T-helper 1 cell treated with Interleukin-12 subunit alpha and Interleukin-12 subunit beta and Interleukin-4 antibody, amounts not matched to agents 30 μg/mL and 1 μg/mL, for 36 hours (primary cell): ENCODE measurements at regions not wholly inside any gene's neighbourhood (a gene's known extent, or its start where the extent isn't known, plus 50 kb on each side); places are given as distances from the start of the nearest gene placed in this dataset.

Source experiments
- H3K27ac Mint-ChIP-seq: one replicate; pipeline ENCODE4 v1.8.0; 2021; ENCODE audit warnings: mild to moderate bottlenecking, mixed read lengths
- H3K27me3 Mint-ChIP-seq: one replicate; pipeline ENCODE4 v1.8.0; 2021; ENCODE audit warnings: low read depth, mixed read lengths
- H3K36me3 Mint-ChIP-seq: one replicate; pipeline ENCODE4 v1.8.0; 2021; ENCODE audit warnings: low read depth, mixed read lengths
- H3K4me1 Mint-ChIP-seq: one replicate; pipeline ENCODE4 v1.8.0; 2021; ENCODE audit warnings: low read depth, mixed read lengths
- H3K4me3 Mint-ChIP-seq: one replicate; pipeline ENCODE4 v1.8.0; 2021; ENCODE audit warnings: mild to moderate bottlenecking, moderate library complexity, mixed read lengths
- H3K9me3 Mint-ChIP-seq: one replicate; pipeline ENCODE4 v1.8.0; 2021; ENCODE audit warnings: mixed read lengths

DNA sequence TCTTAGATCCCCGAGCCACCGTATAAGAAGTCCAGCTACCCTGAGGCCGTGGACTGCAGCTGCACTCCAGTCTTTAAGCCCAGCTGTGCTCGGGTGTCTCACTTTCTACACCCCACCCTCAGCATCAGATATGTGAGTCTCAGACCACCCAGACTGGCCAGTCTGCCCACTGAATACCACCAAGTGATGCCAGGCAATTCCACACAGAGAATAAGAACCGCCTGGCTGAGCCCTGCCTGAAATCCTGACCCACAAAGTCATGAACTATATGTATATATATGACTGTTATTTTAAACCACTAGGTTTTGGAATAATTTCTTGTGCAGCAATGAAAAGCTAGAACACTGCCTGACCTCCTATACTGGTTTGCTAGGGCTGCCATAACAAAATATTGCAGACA lies 106.7 kb downstream of the FOXF2 start:
- H3K36me3 Mint-ChIP-seq: no peaks in the 10 kb centered on the region
- H3K27me3 Mint-ChIP-seq: peaks cover 5% of the 10 kb centered on the region
- no peaks in the 10 kb centered on the region for H3K4me1 Mint-ChIP-seq
- no peak overlapping the region for H3K27ac Mint-ChIP-seq
- H3K9me3 Mint-ChIP-seq: no peaks in the 10 kb centered on the region
- H3K4me3 Mint-ChIP-seq: no peak overlapping the region

DNA sequence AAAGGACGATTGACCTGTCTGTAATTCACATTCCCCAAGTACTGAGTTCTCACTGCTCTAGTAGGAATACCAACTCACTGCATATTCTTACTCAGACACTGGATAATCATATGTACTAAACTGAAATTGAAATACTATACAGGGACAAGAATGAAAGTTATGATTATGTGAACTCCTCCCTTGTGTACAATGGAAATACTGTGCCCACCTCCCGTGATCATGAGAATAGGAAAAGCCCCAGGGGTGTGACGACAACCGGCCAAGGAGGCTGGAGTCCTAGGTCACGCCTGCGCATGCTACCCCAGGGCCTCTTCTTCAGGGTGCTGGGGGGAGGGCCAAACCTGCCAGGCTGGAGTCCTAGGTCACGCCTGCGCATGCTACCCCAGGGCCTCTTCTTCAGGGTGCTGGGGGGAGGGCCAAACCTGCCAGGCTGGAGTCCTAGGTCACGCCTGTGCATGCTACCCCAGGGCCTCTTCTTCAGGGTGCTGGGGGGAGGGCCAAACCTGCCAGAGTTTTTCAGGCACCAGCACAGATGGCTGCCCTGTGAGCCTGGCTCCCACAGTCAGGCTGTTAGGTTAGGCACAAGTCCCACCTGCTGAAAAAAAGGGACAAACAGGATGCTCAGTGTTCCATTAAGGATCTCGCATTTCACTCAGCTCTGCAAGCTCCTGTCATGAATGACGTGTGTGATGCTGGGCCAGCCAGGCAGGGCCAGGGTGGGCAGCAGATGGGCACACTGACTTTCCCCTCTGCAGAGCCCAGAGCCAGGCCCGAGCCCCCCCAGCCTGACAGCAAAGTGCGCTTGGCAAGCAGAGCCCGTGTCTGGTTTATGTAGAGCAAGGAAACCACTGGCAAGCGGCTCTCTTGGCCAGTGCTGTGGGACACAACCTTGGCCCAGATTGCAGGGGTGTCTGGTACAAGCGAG lies 107.7 kb downstream of the FOXF2 start:
- no peaks in the 10 kb centered on the region for H3K36me3 Mint-ChIP-seq
- no peak overlapping the region for H3K4me3 Mint-ChIP-seq
- H3K27ac Mint-ChIP-seq: no peak overlapping the region
- no peaks in the 10 kb centered on the region for H3K4me1 Mint-ChIP-seq
- H3K27me3 Mint-ChIP-seq: peaks cover 10% of the 10 kb centered on the region
- no peaks in the 10 kb centered on the region for H3K9me3 Mint-ChIP-seq

GRCh38 chr6:1497761-1498105 lies 108.4 kb downstream of the FOXF2 start:
- H3K27me3 Mint-ChIP-seq: peaks cover 13% of the 10 kb centered on the region
- no peaks in the 10 kb centered on the region for H3K9me3 Mint-ChIP-seq
- H3K4me3 Mint-ChIP-seq: no peak overlapping the region
- H3K4me1 Mint-ChIP-seq: no peaks in the 10 kb centered on the region
- no peaks in the 10 kb centered on the region for H3K36me3 Mint-ChIP-seq
- H3K27ac Mint-ChIP-seq: no peak overlapping the region

GRCh38 chr6:1498491-1499113 lies 109.2 kb downstream of the FOXF2 start:
- H3K9me3 Mint-ChIP-seq: no peaks in the 10 kb centered on the region

DNA sequence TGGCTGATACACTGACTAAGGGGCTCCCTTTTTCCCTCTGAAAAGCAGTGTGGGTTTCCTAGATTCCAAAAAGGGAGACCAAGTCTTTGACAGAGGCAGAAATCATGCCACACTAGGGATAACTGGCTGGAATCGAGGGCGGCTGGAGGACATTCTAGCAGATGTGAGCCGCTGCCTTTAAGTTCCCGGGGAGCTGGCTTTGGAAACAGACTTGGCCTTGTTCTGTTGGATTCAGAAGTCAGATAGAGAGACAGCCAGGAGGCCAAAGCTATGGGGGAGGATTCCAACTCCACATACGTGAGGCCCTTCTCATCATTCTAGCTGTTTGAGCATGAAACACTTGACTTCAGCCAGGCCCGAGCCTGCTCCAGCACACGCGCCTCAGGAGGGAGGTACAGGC lies 109.9 kb upstream of the FOXC1 start:
- Mint-ChIP-seq H3K4me3 (no peak overlapping the region), H3K9me3 (no peaks in the 10 kb centered on the region), H3K27ac (no peak overlapping the region), H3K27me3 (peaks cover 24% of the 10 kb centered on the region), H3K4me1 (no peaks in the 10 kb centered on the region), H3K36me3 (no peaks in the 10 kb centered on the region)

More at GRCh38 chr6:1498491-1499113, 109.2 kb downstream of the FOXF2 start:
- Mint-ChIP-seq H3K4me3 (no peak overlapping the region), H3K27ac (no peak overlapping the region), H3K27me3 (peaks cover 17% of the 10 kb centered on the region), H3K36me3 (no peaks in the 10 kb centered on the region), H3K4me1 (no peaks in the 10 kb centered on the region)

DNA sequence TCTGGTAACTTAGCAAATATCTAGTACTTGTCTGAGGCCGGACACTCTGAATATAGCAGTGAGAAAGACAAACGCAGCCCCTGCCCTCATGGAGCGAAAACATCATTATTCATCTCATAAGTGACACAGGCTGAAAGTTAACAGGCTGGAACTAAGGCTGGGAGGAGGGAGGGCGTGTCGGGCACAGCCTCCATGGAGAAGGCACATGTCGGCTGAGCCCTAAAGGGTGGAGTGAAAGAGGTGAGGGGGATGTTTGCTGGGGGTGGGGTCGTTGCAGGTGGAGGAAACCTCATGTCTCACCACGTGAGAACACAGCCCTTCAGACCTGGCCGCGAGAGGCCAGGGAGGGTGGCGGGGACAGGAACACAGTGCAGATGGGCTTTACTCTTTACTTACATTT lies 108.8 kb upstream of the FOXC1 start:
- Mint-ChIP-seq H3K27ac (no peak overlapping the region), H3K36me3 (no peaks in the 10 kb centered on the region), H3K27me3 (peaks cover 24% of the 10 kb centered on the region), H3K4me1 (no peaks in the 10 kb centered on the region), H3K9me3 (no peaks in the 10 kb centered on the region), H3K4me3 (no peak overlapping the region)

GRCh38 chr6:1502041-1502440 lies 107.7 kb upstream of the FOXC1 start:
- Mint-ChIP-seq H3K9me3 (no peaks in the 10 kb centered on the region), H3K4me1 (no peaks in the 10 kb centered on the region), H3K36me3 (no peaks in the 10 kb centered on the region), H3K4me3 (no peak overlapping the region), H3K27ac (no peak overlapping the region), H3K27me3 (peaks cover 24% of the 10 kb centered on the region)

- Mint-ChIP-seq H3K4me3 (no peak overlapping the region), H3K36me3 (no peaks in the 10 kb centered on the region), H3K27ac (no peak overlapping the region), H3K9me3 (no peaks in the 10 kb centered on the region), H3K27me3 (peaks cover 24% of the 10 kb centered on the region), H3K4me1 (no peaks in the 10 kb centered on the region)
Measured at GRCh38 chr6:1503811-1504210, 105.9 kb upstream of the FOXC1 start.

GRCh38 chr6:1504465-1504864 lies 105.2 kb upstream of the FOXC1 start:
- H3K36me3 Mint-ChIP-seq: no peaks in the 10 kb centered on the region
- H3K4me3 Mint-ChIP-seq: no peak overlapping the region
- peaks cover 29% of the 10 kb centered on the region for H3K27me3 Mint-ChIP-seq
- H3K9me3 Mint-ChIP-seq: no peaks in the 10 kb centered on the region
- no peak overlapping the region for H3K27ac Mint-ChIP-seq
- H3K4me1 Mint-ChIP-seq: no peaks in the 10 kb centered on the region

DNA sequence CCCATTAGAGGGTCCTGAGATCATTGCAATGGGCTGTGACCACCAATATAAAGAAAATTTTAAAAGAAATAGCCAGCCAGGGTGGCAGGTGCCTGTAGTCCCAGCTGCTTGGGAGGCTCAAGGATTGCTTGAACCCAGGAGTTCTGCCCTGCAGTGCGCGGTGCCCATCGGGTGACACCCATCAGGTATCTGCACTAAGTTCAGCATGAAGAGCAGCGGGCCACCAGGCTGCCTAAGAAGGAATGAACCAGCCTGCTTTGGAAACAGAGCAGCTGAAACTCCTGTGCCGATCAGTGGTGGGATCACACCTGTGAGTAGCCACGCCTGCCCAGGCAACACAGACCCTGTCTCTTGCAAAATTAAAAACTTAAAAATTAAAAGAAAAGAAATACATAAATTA lies 102.5 kb upstream of the FOXC1 start:
- Mint-ChIP-seq H3K36me3 (no peaks in the 10 kb centered on the region), H3K27me3 (peaks cover 21% of the 10 kb centered on the region), H3K27ac (no peak overlapping the region), H3K9me3 (no peaks in the 10 kb centered on the region), H3K4me1 (no peaks in the 10 kb centered on the region), H3K4me3 (no peak overlapping the region)

DNA sequence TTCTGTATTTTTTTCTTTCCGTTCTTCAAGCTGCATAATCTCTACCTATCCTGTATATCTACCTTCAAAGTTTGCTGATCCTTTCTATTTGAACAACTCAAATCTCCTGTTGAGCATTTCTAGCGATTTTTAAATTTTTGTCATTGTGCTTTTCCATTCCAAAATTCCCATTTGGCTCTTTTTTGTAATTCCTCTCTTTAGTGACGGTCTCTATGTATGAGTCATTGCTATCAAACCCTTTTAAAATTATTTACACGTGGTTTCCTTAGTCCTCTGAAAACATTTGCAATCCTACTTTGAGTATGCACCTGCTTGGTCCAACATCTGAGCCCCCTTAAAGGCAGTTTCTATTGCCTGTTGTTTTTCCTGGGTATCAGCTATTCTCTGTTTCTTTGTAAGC lies 100.5 kb upstream of the FOXC1 start:
- Mint-ChIP-seq H3K9me3 (no peaks in the 10 kb centered on the region), H3K36me3 (no peaks in the 10 kb centered on the region), H3K27me3 (peaks cover 13% of the 10 kb centered on the region), H3K27ac (no peak overlapping the region), H3K4me3 (no peak overlapping the region), H3K4me1 (no peaks in the 10 kb centered on the region)

GRCh38 chr6:1510239-1510638 lies 99.5 kb upstream of the FOXC1 start:
- peaks cover 16% of the 10 kb centered on the region for H3K27me3 Mint-ChIP-seq
- no peaks in the 10 kb centered on the region for H3K9me3 Mint-ChIP-seq
- no peak overlapping the region for H3K27ac Mint-ChIP-seq
- H3K36me3 Mint-ChIP-seq: no peaks in the 10 kb centered on the region
- H3K4me1 Mint-ChIP-seq: no peaks in the 10 kb centered on the region
- no peak overlapping the region for H3K4me3 Mint-ChIP-seq

DNA sequence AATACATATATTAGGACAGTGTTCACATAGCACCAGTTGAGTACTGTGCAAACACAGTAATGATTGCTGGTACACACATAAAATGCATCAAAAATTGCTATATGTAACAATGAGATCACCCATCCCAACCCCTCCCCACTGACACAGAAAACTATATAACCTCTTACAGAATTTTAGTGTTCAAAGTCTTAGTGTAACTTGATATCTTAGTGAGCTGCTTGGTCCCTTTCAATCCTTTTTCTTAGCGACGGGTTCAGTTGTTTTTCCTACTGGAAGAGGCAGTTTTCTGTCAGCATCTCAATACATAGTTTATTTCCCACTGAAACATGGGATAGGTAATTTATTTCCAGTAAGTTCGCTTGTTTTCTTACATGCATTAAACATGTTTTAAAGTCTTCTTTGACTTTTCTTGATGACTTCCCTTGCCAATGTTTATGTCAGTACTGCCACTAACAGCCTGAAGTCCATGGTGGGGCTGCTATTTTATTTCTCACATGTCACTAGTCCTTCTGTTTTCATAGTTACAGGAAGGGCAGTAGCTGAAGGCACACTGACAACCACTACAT lies 96.4 kb upstream of the FOXC1 start:
- Mint-ChIP-seq H3K4me1 (peaks cover 3% of the 10 kb centered on the region), H3K27me3 (peaks cover 16% of the 10 kb centered on the region), H3K9me3 (no peaks in the 10 kb centered on the region), H3K4me3 (no peak overlapping the region), H3K36me3 (no peaks in the 10 kb centered on the region), H3K27ac (no peak overlapping the region)

- Mint-ChIP-seq H3K9me3 (no peaks in the 10 kb centered on the region), H3K27me3 (peaks cover 16% of the 10 kb centered on the region), H3K4me1 (peaks cover 3% of the 10 kb centered on the region), H3K36me3 (no peaks in the 10 kb centered on the region), H3K4me3 (no peak overlapping the region), H3K27ac (no peak overlapping the region)
Measured at GRCh38 chr6:1514078-1514477, 95.6 kb upstream of the FOXC1 start.

- H3K27me3 Mint-ChIP-seq: peaks cover 15% of the 10 kb centered on the region
- no peak overlapping the region for H3K27ac Mint-ChIP-seq
- no peaks in the 10 kb centered on the region for H3K9me3 Mint-ChIP-seq
- no peak overlapping the region for H3K4me3 Mint-ChIP-seq
- no peaks in the 10 kb centered on the region for H3K36me3 Mint-ChIP-seq
- H3K4me1 Mint-ChIP-seq: peaks cover 3% of the 10 kb centered on the region
Measured at GRCh38 chr6:1515280-1515679, 94.4 kb upstream of the FOXC1 start.
